IMR-90 (cell line): ENCODE measurements at regions not wholly inside any gene's neighbourhood (a gene's known extent, or its start where the extent isn't known, plus 50 kb on each side); places are given as distances from the start of the nearest gene placed in this dataset.

Experiments
- ATAC-seq: fragments of 200-7000 bp; cut with Tn5 transposase; 2 replicates; pipeline ENCODE4 v1.9.1; 2020; ENCODE audit warnings: low read depth, mild to moderate bottlenecking, moderate library complexity
- BruUV-seq: library from RNA; stranded (reverse); fragments of 400-500 nt; replicated peaks from 2 replicates; lab custom pipeline; 2021; lab: Mats Ljungman, UMichigan
- CTCF ChIA-PET: fragments of 300-600 bp; formaldehyde crosslinking; extraction: SDS; loops from one replicate; lab custom pipeline; 2021; ENCODE audit warnings: antibody characterized with exemption; lab: Yijun Ruan, JAX
- POLR2A ChIA-PET: fragments of 300-600 bp; sonication (Branson Sonifier 250); formaldehyde crosslinking; loops from one replicate; lab custom pipeline; 2022; ENCODE audit warnings: antibody characterized with exemption; ENCODE audit not compliant: unreplicated experiment; lab: Charles Lee
- DNase-seq: peaks from one replicate; pipeline ENCODE4 v3.0.0; 2013
- H2AFZ ChIP-seq: replicated peaks from 2 replicates; pipeline ENCODE3; 2013; ENCODE audit warnings: low read length, mild to moderate bottlenecking; ENCODE audit not compliant: poor library complexity
- H2AK5ac ChIP-seq: 2 replicates; pipeline ENCODE4 v1.6.1; 2013; ENCODE audit warnings: low read depth, low read length, inconsistent platforms
- H2AK9ac ChIP-seq: replicated peaks from 2 replicates; pipeline ENCODE3; 2013; ENCODE audit warnings: mild to moderate bottlenecking, low read depth, low read length, moderate library complexity; ENCODE audit not compliant: poor library complexity
- H2BK120ac ChIP-seq: 2 replicates; pipeline ENCODE4 v1.6.1; 2013; ENCODE audit warnings: low read depth, low read length, inconsistent platforms
- H2BK15ac ChIP-seq: 3 replicates; pipeline ENCODE4 v1.6.1; 2013; ENCODE audit warnings: low read depth, low read length, inconsistent platforms
- H2BK20ac ChIP-seq: 2 replicates; pipeline ENCODE4 v1.6.1; 2013; ENCODE audit warnings: low read depth, mild to moderate bottlenecking, inconsistent platforms, low read length, moderate library complexity
- H2BK5ac ChIP-seq: 2 replicates; pipeline ENCODE4 v1.6.1; 2013; ENCODE audit warnings: mild to moderate bottlenecking, low read depth, low read length, inconsistent platforms; ENCODE audit not compliant: poor library complexity, severe bottlenecking
- H3K14ac ChIP-seq: replicated peaks from 2 replicates; pipeline ENCODE4 v1.6.1; 2013; ENCODE audit warnings: low read depth, low read length, inconsistent platforms
- H3K18ac ChIP-seq: 2 replicates; pipeline ENCODE4 v1.6.1; 2013; ENCODE audit warnings: low read depth, low read length, control low read depth
- H3K23ac ChIP-seq: 2 replicates; pipeline ENCODE4 v1.6.1; 2013; ENCODE audit warnings: low read depth, low read length, inconsistent platforms
- H3K27ac ChIP-seq: 2 replicates; pipeline ENCODE4 v1.5.1; 2013; ENCODE audit warnings: mild to moderate bottlenecking, control low read depth, low read length; ENCODE audit not compliant: insufficient read depth
- H3K27me3 ChIP-seq: 2 replicates; pipeline ENCODE4 v1.6.1; 2013; ENCODE audit warnings: low read length; ENCODE audit not compliant: control insufficient read depth, insufficient read depth
- H3K36me3 ChIP-seq: 2 replicates; pipeline ENCODE4 v1.6.1; 2013; ENCODE audit warnings: low read length, mixed read lengths; ENCODE audit not compliant: control insufficient read depth, insufficient read depth
- H3K4ac ChIP-seq: 2 replicates; pipeline ENCODE4 v1.6.1; 2013; ENCODE audit warnings: low read depth, low read length, inconsistent platforms
- H3K4me1 ChIP-seq: 2 replicates; pipeline ENCODE4 v1.6.1; 2013; ENCODE audit warnings: low read length, mixed read lengths; ENCODE audit not compliant: control insufficient read depth, insufficient read depth
- H3K4me2 ChIP-seq: 2 replicates; pipeline ENCODE4 v1.6.1; 2013; ENCODE audit warnings: low read depth, mild to moderate bottlenecking, control low read depth, low read length, moderate library complexity
- H3K4me3 ChIP-seq: 2 replicates; pipeline ENCODE4 v1.5.1; 2013; ENCODE audit warnings: low read depth, mild to moderate bottlenecking, control low read depth, low read length, moderate library complexity; ENCODE audit not compliant: insufficient read depth
- H3K56ac ChIP-seq: 2 replicates; pipeline ENCODE4 v1.6.1; 2013; ENCODE audit warnings: low read length, inconsistent platforms; ENCODE audit not compliant: insufficient read depth; ENCODE audit errors: extremely low read depth
- H3K79me1 ChIP-seq, 2 experiments: 2 replicates each; pipeline ENCODE4 v1.6.1; 2013; ENCODE audit warnings: low read length in 2 of 2, inconsistent platforms in 1 of 2, low read depth in 1 of 2
- H3K9ac ChIP-seq: 2 replicates; pipeline ENCODE4 v1.6.1; 2013; ENCODE audit warnings: low read depth, low read length, control low read depth
- H3K9me1 ChIP-seq: 2 replicates; pipeline ENCODE4 v1.6.1; 2013; ENCODE audit warnings: low read length, inconsistent platforms; ENCODE audit not compliant: insufficient read depth
- H3K9me3 ChIP-seq: 2 replicates; pipeline ENCODE4 v1.6.1; 2013; ENCODE audit warnings: low read length; ENCODE audit not compliant: control insufficient read depth, insufficient read depth
- H4K20me1 ChIP-seq: 2 replicates; pipeline ENCODE4 v1.6.1; 2013; ENCODE audit warnings: low read length, inconsistent platforms; ENCODE audit not compliant: insufficient read depth
- H4K5ac ChIP-seq: 2 replicates; pipeline ENCODE4 v1.6.1; 2013; ENCODE audit warnings: mild to moderate bottlenecking, low read depth, low read length, control low read depth
- H4K8ac ChIP-seq, 2 experiments: 2 replicates each; pipeline ENCODE4 v1.6.1; 2013; ENCODE audit warnings: low read depth in 2 of 2, low read length in 2 of 2, control low read depth in 1 of 2, inconsistent platforms in 1 of 2
- H4K91ac ChIP-seq: 2 replicates; pipeline ENCODE4 v1.6.1; 2013; ENCODE audit warnings: low read depth, low read length, inconsistent platforms; ENCODE audit not compliant: insufficient read depth
- BHLHE40 ChIP-seq: fragments of 150-350 bp; IDR thresholded peaks from 2 replicates; pipeline ENCODE4 v1.6.1; 2016; ENCODE audit warnings: mild to moderate bottlenecking, low read depth, low read length
- CEBPB ChIP-seq: IDR thresholded peaks from 2 replicates; pipeline ENCODE4 v1.6.1; 2012; ENCODE audit warnings: low read depth, low read length, improper control_type of control experiment
- CHD1 ChIP-seq: IDR thresholded peaks from 2 replicates; pipeline ENCODE4 v1.6.1; 2012; ENCODE audit warnings: low read depth, low read length, improper control_type of control experiment
- CTCF ChIP-seq: conservative IDR thresholded peaks from 2 replicates; pipeline ENCODE4 v1.5.1; 2012; ENCODE audit warnings: mild to moderate bottlenecking, low read depth, low read length, improper control_type of control experiment
- FOS ChIP-seq: fragments of 150-350 bp; IDR thresholded peaks from 2 replicates; pipeline ENCODE4 v1.6.1; 2016; ENCODE audit warnings: low read depth, low read length
- MAFK ChIP-seq: IDR thresholded peaks from 2 replicates; pipeline ENCODE4 v1.6.1; 2012; ENCODE audit warnings: low read depth, low read length, improper control_type of control experiment
- MAZ ChIP-seq: IDR thresholded peaks from 2 replicates; pipeline ENCODE4 v1.6.1; 2012; ENCODE audit warnings: low read depth, mild to moderate bottlenecking, low read length, improper control_type of control experiment, moderate library complexity, borderline replicate concordance
- MXI1 ChIP-seq: IDR thresholded peaks from 2 replicates; pipeline ENCODE4 v1.6.1; 2012; ENCODE audit warnings: low read depth, mild to moderate bottlenecking, low read length, moderate library complexity, borderline replicate concordance
- NFE2L2 ChIP-seq: fragments of 150-350 bp; IDR thresholded peaks from 2 replicates; pipeline ENCODE4 v1.6.1; 2016; ENCODE audit warnings: low read depth, mild to moderate bottlenecking, low read length
- POLR2A ChIP-seq: IDR thresholded peaks from 2 replicates; pipeline ENCODE4 v1.6.1; 2012; ENCODE audit warnings: mild to moderate bottlenecking, low read depth, low read length
- RAD21 ChIP-seq: IDR thresholded peaks from 2 replicates; pipeline ENCODE4 v1.6.1; 2012; ENCODE audit warnings: low read length, improper control_type of control experiment
- RCOR1 ChIP-seq: IDR thresholded peaks from 2 replicates; pipeline ENCODE4 v1.6.1; 2012; ENCODE audit warnings: mild to moderate bottlenecking, low read length, improper control_type of control experiment; ENCODE audit not compliant: insufficient replicate concordance
- RFX5 ChIP-seq: IDR thresholded peaks from 2 replicates; pipeline ENCODE4 v1.8.0; 2012; ENCODE audit warnings: low read depth, mild to moderate bottlenecking, low read length, moderate library complexity
- SMC3 ChIP-seq: fragments of 150-350 bp; IDR thresholded peaks from 2 replicates; pipeline ENCODE4 v1.6.1; 2016; ENCODE audit warnings: low read depth, mild to moderate bottlenecking, antibody characterized with exemption, low read length, moderate library complexity
- WGBS, 2 experiments: methylation state at CpG; one replicate each; pipeline versions ENCODE4 v1.1.5 to v1.1.7; 2013; ENCODE audit warnings: missing lambda C conversion rate in 2 of 2; ENCODE audit not compliant: insufficient read length in 1 of 2; ENCODE audit errors: extremely low coverage in 2 of 2; 5-methylcytosine and 5-hydroxymethylcytosine counted together
- dilution Hi-C: fragments of 300-500 bp; cut with HindIII; formaldehyde crosslinking; loops from one replicate; pipeline ENCODE4 v1.14.3; 2018; ENCODE audit warnings: low sequenced_read_pairs; ENCODE audit not compliant: unreplicated experiment
- in situ Hi-C: fragments of 300-500 bp; cut with MboI; formaldehyde crosslinking; loops from 3 replicates; pipeline ENCODE4 v1.14.3; 2019; ENCODE audit warnings: low sequenced_read_pairs, inconsistent platforms, mixed read lengths
- intact Hi-C: fragments of 100-400 bp; cut with micrococcal nuclease; formaldehyde crosslinking; loops from 2 replicates; pipeline ENCODE4 v1.10.0; 2022
- TF ChIP-seq, protein P1 (sequence below): fragments of 150-350 bp; IDR thresholded peaks from 2 replicates; pipeline ENCODE4 v1.6.1; 2017; ENCODE audit warnings: mild to moderate bottlenecking, antibody characterized with exemption, low read length, low read depth
- TF ChIP-seq, protein P2 (sequence below): fragments of 150-350 bp; IDR thresholded peaks from 2 replicates; pipeline ENCODE4 v1.6.1; 2016; ENCODE audit warnings: low read depth, mild to moderate bottlenecking, low read length, moderate library complexity, borderline replicate concordance

- Histone ChIP-seq H2AFZ (no peak overlapping the region), H2BK20ac (no peak overlapping the region), H4K8ac (no peak overlapping the region), H3K4me3 (no peak overlapping the region), H3K27ac (no peak overlapping the region), H3K4me1 (peaks cover 6% of the 10 kb centered on the region; the same call in 1 of the 2 replicates), H4K91ac (no peak overlapping the region), H2BK15ac (no peak overlapping the region), H3K23ac (no peak overlapping the region), H3K36me3 (no peaks in the 10 kb centered on the region), H2BK5ac (no peak overlapping the region), H3K18ac (no peak overlapping the region), H3K14ac (no peak overlapping the region), H3K4ac (no peak overlapping the region), H2AK5ac (no peak overlapping the region), H2BK120ac (no peak overlapping the region), H4K5ac (no peak overlapping the region), H3K9ac (no peak overlapping the region), H3K9me1 (0 out of 2 replicates have a peak, but pooled peaks cover 3% of the 10 kb centered on the region), H3K27me3 (no peaks in the 10 kb centered on the region), H2AK9ac (no peak overlapping the region), H3K79me1 (peaks cover 0 to 6% of the 10 kb centered on the region in 2 experiments; a peak in 1 of 4 replicates), H4K20me1 (no peaks in the 10 kb centered on the region), H3K9me3 (no peaks in the 10 kb centered on the region), H3K4me2 (no peak overlapping the region), H3K56ac (no peak overlapping the region)
- DNase-seq (no peak), ATAC-seq (no peak)
- POLR2A ChIA-PET = no interaction called here
- in situ Hi-C loops = no loop called here
- no CpG with 5 or more reads among the region's 4 CpGs for WGBS, 2 experiments
- intact Hi-C loops = no loop called here
- no peak for TF ChIP-seq NFE2L2
- no peak for TF ChIP-seq RAD21
- TF ChIP-seq, protein P1, sequence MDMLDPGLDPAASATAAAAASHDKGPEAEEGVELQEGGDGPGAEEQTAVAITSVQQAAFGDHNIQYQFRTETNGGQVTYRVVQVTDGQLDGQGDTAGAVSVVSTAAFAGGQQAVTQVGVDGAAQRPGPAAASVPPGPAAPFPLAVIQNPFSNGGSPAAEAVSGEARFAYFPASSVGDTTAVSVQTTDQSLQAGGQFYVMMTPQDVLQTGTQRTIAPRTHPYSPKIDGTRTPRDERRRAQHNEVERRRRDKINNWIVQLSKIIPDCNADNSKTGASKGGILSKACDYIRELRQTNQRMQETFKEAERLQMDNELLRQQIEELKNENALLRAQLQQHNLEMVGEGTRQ = no peak
- TF ChIP-seq SMC3 = no peak
- TF ChIP-seq BHLHE40 = no peak
- TF ChIP-seq MXI1 = no peak
- no peak for TF ChIP-seq CTCF
- TF ChIP-seq MAZ = no peak
- TF ChIP-seq RFX5 = no peak
- TF ChIP-seq CHD1 = no peak
- no peak for TF ChIP-seq MAFK
- no peak for TF ChIP-seq POLR2A
- TF ChIP-seq, protein P2, sequence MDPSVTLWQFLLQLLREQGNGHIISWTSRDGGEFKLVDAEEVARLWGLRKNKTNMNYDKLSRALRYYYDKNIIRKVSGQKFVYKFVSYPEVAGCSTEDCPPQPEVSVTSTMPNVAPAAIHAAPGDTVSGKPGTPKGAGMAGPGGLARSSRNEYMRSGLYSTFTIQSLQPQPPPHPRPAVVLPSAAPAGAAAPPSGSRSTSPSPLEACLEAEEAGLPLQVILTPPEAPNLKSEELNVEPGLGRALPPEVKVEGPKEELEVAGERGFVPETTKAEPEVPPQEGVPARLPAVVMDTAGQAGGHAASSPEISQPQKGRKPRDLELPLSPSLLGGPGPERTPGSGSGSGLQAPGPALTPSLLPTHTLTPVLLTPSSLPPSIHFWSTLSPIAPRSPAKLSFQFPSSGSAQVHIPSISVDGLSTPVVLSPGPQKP = no peak
- no peak for TF ChIP-seq RCOR1
- no peak for TF ChIP-seq FOS
- TF ChIP-seq CEBPB = no peak
- dilution Hi-C loops = no loop called here
- BruUV-seq = no TSS peak
- CTCF ChIA-PET = interaction anchor here (0.6 kb wide), 1 partner anchor 255 kb away, joined by 3 read pairs; no protein-coding TSS in a partner anchor
Observed at GRCh38 chr15:62541250-62541649, 376.2 kb upstream of the C2CD4B start.
